ENCODE measurements at regions not wholly inside any gene's neighbourhood (a gene's known extent, or its start where the extent isn't known, plus 50 kb on each side); places are given as distances from the start of the nearest gene placed in this dataset.

DNA sequence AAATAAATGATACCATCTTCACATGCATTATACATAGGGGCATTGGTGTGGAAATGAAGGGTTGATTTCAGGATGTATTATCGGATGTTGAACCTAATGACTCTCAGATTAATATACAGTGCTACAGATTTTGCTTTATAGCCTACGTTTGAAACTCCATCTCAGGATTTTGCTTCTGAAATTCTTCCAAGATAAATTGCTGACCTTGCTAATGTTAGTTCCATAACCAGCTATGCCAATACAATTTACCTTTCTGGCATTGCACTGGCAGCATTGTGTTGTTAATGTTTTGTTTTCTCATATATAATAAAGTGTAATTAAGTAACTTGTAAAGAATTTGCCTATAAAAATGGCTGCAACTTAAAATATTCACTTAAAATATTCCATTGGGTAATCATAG lies 350.1 kb downstream of the CHRM3 start:
- no peak for DNase-seq (ENCODE audit: low spot score in 2 of 2)
- TF ChIP-seq POLR2AphosphoS5 (IDR thresholded peaks at IDR 0.05) (no peak), EP300 (IDR thresholded peaks at IDR 0.05) (no peak)
- Histone ChIP-seq H3K4me1 (no peaks in the 10 kb centered on the region), H3K27me3 (no peaks in the 10 kb centered on the region), H3K9me3 (no peaks in the 10 kb centered on the region), H3K27ac (no peak overlapping the region), H3K4me3 (no peak overlapping the region), H3K36me3 (no peaks in the 10 kb centered on the region)
- WGBS, result 66% methylated on average over 2 of the region's 2 CpGs

DNA sequence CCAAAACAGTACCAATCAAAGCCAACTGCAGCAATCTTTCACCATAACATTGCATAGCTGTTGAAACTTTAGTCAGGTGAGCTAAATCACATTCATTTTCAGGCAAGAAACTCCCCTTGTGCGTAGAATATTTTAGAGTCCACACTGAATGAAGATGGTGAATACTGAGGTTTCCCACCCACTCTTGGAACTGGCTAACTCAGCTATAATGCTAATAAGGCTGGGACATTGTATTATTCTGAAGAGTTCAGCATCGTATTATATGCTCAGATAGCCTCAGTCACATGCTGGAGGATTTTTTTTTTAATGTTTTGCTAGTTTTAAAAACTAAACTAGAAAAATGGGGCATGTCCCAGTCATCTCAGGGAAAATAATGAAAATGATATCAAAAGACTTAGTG lies 352.3 kb upstream of the FMN2 start:
- Histone ChIP-seq H3K4me1 (no peaks in the 10 kb centered on the region), H3K27me3 (no peaks in the 10 kb centered on the region), H3K36me3 (no peaks in the 10 kb centered on the region), H3K9me3 (no peaks in the 10 kb centered on the region), H3K27ac (no peak overlapping the region), H3K4me3 (no peak overlapping the region)
- TF ChIP-seq POLR2AphosphoS5 (IDR thresholded peaks at IDR 0.05) (no peak), EP300 (IDR thresholded peaks at IDR 0.05) (no peak)
- WGBS, result 82% methylated on average over 2 of the region's 2 CpGs
- DNase-seq (ENCODE audit: low spot score in 2 of 2), result no peak

DNA sequence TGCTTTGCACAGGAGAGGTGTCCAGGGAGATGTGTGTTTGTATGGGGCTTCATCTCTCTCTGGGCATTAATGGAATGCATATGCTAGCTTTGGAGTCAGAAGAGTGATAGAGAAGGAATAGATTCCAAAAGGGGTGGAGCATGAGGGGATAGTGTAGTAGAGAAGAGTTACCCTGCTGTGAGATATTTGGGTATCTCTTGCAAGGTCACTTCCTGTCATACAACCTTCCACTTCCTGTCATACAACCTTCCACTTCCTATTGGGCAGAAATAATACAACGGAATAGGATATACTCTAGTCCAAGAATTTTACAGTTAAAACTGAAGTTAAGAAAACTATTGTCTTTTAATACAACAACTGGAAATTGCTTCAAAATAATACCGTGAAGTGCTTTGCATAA lies 351.8 kb upstream of the FMN2 start:
- WGBS, result 73% methylated on average over 2 of the region's 2 CpGs
- H3K9me3 ChIP-seq, result no peaks in the 10 kb centered on the region
- DNase-seq (ENCODE audit: low spot score in 2 of 2), result no peak
- H3K4me3 ChIP-seq, result no peak overlapping the region
- H3K27ac ChIP-seq, result no peak overlapping the region
- H3K27me3 ChIP-seq, result no peaks in the 10 kb centered on the region
- no peaks in the 10 kb centered on the region for H3K36me3 ChIP-seq
- H3K4me1 ChIP-seq, result no peaks in the 10 kb centered on the region
- TF ChIP-seq POLR2AphosphoS5 (IDR thresholded peaks at IDR 0.05) (no peak), POLR2A (IDR thresholded peaks at IDR 0.05) (no peak), EP300 (IDR thresholded peaks at IDR 0.05) (no peak)
- TF ChIP-seq, protein P1, sequence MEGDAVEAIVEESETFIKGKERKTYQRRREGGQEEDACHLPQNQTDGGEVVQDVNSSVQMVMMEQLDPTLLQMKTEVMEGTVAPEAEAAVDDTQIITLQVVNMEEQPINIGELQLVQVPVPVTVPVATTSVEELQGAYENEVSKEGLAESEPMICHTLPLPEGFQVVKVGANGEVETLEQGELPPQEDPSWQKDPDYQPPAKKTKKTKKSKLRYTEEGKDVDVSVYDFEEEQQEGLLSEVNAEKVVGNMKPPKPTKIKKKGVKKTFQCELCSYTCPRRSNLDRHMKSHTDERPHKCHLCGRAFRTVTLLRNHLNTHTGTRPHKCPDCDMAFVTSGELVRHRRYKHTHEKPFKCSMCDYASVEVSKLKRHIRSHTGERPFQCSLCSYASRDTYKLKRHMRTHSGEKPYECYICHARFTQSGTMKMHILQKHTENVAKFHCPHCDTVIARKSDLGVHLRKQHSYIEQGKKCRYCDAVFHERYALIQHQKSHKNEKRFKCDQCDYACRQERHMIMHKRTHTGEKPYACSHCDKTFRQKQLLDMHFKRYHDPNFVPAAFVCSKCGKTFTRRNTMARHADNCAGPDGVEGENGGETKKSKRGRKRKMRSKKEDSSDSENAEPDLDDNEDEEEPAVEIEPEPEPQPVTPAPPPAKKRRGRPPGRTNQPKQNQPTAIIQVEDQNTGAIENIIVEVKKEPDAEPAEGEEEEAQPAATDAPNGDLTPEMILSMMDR (IDR thresholded peaks at IDR 0.05), result no peak

DNA sequence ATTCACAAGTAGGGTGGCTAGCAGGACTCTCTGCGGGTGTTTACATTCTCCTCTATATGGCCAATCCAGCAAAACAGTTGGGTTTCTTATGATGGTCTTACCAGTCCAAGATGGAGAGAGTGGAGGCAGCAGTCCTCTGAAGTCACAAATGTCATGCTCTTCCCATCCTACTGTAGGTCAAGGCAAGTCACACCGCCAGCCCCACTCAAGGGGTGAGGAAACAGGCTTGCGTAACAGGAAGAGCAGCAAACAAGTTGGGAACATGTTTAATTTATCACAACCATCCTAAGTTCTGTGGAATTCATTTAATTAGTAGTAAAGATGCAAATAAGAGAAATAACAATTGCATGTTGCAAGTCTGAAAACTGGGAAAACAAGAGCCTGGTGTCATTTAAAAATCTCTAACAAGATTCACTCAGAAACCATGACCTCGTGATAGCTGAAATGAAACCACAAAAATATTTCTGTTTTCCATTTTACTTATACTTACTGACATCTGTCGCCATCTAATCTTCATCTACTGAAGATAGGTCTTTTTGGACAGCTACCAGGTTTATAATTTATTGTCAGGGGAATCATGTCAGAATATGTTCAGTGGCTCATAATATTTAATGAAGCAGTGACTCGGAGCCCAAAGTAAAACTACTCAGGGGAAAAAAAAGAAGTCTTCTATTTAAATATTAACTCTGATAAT lies 349.1 kb upstream of the FMN2 start:
- Histone ChIP-seq H3K9me3 (no peaks in the 10 kb centered on the region), H3K27me3 (no peaks in the 10 kb centered on the region), H3K4me1 (no peaks in the 10 kb centered on the region), H3K27ac (no peak overlapping the region), H3K4me3 (no peak overlapping the region), H3K36me3 (no peaks in the 10 kb centered on the region)
- no peak for TF ChIP-seq EP300 (IDR thresholded peaks at IDR 0.05)
- no peak for TF ChIP-seq POLR2A (IDR thresholded peaks at IDR 0.05)
- TF ChIP-seq, protein P1 (IDR thresholded peaks at IDR 0.05), result no peak
- TF ChIP-seq POLR2AphosphoS5 (IDR thresholded peaks at IDR 0.05), result no peak
- no peak for DNase-seq (ENCODE audit: low spot score in 2 of 2)
- WGBS, result 61% methylated on average over 6 of the region's 6 CpGs

DNA sequence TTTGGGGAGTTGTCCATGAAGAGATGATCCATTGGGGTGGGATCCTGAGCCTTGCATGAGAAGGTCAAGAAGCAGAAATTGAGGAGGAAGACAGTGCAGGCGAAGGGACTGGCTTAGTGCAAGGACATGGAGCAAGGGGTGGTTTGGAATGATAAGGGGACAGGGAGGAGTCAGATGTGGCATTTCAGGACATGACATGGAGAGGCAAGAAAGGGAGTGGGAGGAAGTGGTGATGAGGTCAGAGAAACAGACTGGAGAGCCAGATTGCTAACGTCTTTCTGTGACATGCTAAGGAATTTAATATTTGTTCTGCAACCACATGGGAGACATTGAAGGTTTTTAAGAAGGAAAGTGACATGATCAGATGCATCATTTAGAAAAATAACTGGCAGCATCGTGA lies 346.8 kb upstream of the FMN2 start:
- no peak overlapping the region for H3K27ac ChIP-seq
- no peaks in the 10 kb centered on the region for H3K36me3 ChIP-seq
- H3K9me3 ChIP-seq, result no peaks in the 10 kb centered on the region
- no peak overlapping the region for H3K4me3 ChIP-seq
- WGBS, result 63% methylated on average over 3 of the region's 3 CpGs
- no peak for DNase-seq (ENCODE audit: low spot score in 2 of 2)
- no peak for TF ChIP-seq POLR2AphosphoS5 (IDR thresholded peaks at IDR 0.05)
- TF ChIP-seq, protein P1 (IDR thresholded peaks at IDR 0.05), result no peak
- TF ChIP-seq POLR2A (IDR thresholded peaks at IDR 0.05), result no peak
- TF ChIP-seq EP300 (IDR thresholded peaks at IDR 0.05), result no peak
- no peaks in the 10 kb centered on the region for H3K27me3 ChIP-seq
- H3K4me1 ChIP-seq, result no peaks in the 10 kb centered on the region

DNA sequence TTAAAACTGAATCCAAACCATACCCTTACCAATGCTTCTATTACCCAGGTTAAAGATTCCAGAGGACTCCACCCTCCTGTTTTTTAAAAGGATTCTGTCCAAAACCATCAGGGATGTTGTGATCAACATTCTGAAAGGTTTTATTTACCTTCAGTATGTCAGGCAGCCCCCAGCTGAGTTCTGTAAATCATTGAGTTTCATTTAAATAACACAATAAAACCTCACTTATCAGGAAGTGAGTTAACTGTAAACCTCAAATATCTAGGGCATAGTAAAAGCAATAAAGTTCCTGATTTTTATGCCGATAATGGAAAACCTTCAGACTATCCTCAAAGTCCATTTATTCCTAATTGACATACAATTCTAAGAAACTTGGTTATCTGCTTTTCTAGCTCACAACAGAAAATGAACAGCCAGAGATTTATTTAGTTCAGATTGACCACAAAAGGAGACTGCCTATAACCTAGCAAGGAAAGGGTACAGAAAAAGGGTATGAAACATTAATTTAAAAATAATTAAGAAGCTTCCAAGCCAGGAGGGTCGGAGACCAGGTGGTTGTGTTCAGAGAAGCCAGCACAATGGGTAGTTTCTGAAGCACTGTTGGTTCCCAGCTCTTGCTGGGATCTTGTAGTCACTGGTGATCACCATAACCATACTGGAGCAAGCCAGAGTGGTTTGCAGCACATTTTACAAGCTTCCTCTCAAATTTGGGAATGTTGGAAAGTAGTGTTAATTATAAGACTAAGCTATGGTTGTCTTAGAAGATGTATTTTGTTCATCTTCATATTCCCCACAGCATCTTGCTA lies 336.4 kb upstream of the FMN2 start:
- Histone ChIP-seq H3K27me3 (no peaks in the 10 kb centered on the region), H3K9me3 (no peaks in the 10 kb centered on the region), H3K27ac (no peak overlapping the region), H3K4me3 (no peak overlapping the region), H3K4me1 (no peaks in the 10 kb centered on the region), H3K36me3 (no peaks in the 10 kb centered on the region)
- WGBS, result 77% methylated on average over 2 of the region's 2 CpGs
- no peak for DNase-seq (ENCODE audit: low spot score in 2 of 2)
- TF ChIP-seq, protein P1 (IDR thresholded peaks at IDR 0.05), result no peak
- TF ChIP-seq POLR2A (IDR thresholded peaks at IDR 0.05) (no peak), EP300 (IDR thresholded peaks at IDR 0.05) (no peak), POLR2AphosphoS5 (IDR thresholded peaks at IDR 0.05) (no peak)

All from suprapubic skin (tissue), 4 donors.